OCI-LY7 (cell line): ENCODE measurements at regions not wholly inside any gene's neighbourhood (a gene's known extent, or its start where the extent isn't known, plus 50 kb on each side); places are given as distances from the start of the nearest gene placed in this dataset.

ENCODE experiments used
- BruUV-seq: library from RNA; stranded (reverse); fragments of 400-500 nt; replicated peaks from 2 replicates; lab custom pipeline; 2021; lab: Mats Ljungman, UMichigan
- CTCF ChIA-PET: fragments of 300-600 bp; sonication (Branson Sonifier 250); formaldehyde crosslinking; loops from one replicate; lab custom pipeline; 2022; ENCODE audit warnings: antibody characterized with exemption; ENCODE audit not compliant: unreplicated experiment; lab: Charles Lee
- POLR2A ChIA-PET: fragments of 300-600 bp; sonication (Branson Sonifier 250); formaldehyde crosslinking; loops from one replicate; lab custom pipeline; 2022; ENCODE audit warnings: antibody characterized with exemption; lab: Charles Lee
- DNase-seq: peaks from one replicate; pipeline ENCODE4 v3.0.0-alpha.2; 2015; ENCODE audit warnings: low spot score
- H2AFZ ChIP-seq: fragments of 200-600 bp; sonication (generic), shearing (Covaris generic); 2 replicates; pipeline ENCODE4 v1.6.1; 2014; ENCODE audit warnings: mild to moderate bottlenecking, antibody characterized with exemption, low read length, moderate library complexity
- H3K27ac ChIP-seq: fragments of 200-600 bp; sonication (generic); 2 replicates; pipeline ENCODE4 v1.5.1; 2014; ENCODE audit warnings: mixed run types, low read depth, mild to moderate bottlenecking, moderate library complexity, low read length, inconsistent platforms; ENCODE audit not compliant: poor library complexity, severe bottlenecking
- H3K36me3 ChIP-seq: fragments of 200-600 bp; sonication (generic); 2 replicates; pipeline ENCODE4 v1.6.1; 2014; ENCODE audit warnings: mild to moderate bottlenecking, antibody characterized with exemption, low read length, moderate library complexity, mixed read lengths; ENCODE audit not compliant: insufficient read depth
- H3K4me1 ChIP-seq: fragments of 200-600 bp; sonication (generic); 2 replicates; pipeline ENCODE4 v1.5.1; 2014; ENCODE audit warnings: mild to moderate bottlenecking, low read length; ENCODE audit not compliant: insufficient read depth, poor library complexity, severe bottlenecking
- H3K4me2 ChIP-seq: fragments of 200-600 bp; sonication (generic); 2 replicates; pipeline ENCODE4 v1.6.1; 2014; ENCODE audit warnings: mild to moderate bottlenecking, low read length
- H3K4me3 ChIP-seq: fragments of 200-600 bp; sonication (generic); 2 replicates; pipeline ENCODE4 v1.5.1; 2014; ENCODE audit warnings: mild to moderate bottlenecking, low read depth, low read length; ENCODE audit not compliant: poor library complexity, severe bottlenecking
- H3K79me2 ChIP-seq: fragments of 200-600 bp; sonication (generic); 2 replicates; pipeline ENCODE4 v1.6.1; 2016; ENCODE audit warnings: low read depth, mild to moderate bottlenecking, low read length, moderate library complexity, mixed read lengths; ENCODE audit not compliant: insufficient read depth
- H3K9me2 ChIP-seq: fragments of 200-600 bp; sonication (generic); 2 replicates; pipeline ENCODE4 v1.6.1; 2016; ENCODE audit warnings: mild to moderate bottlenecking, low read length, mixed read lengths; ENCODE audit not compliant: insufficient read depth
- H3K9me3 ChIP-seq: fragments of 200-600 bp; sonication (generic); 2 replicates; pipeline ENCODE4 v1.6.1; 2014; ENCODE audit warnings: mild to moderate bottlenecking, mixed run types, low read length, mixed read lengths
- H4K20me1 ChIP-seq: fragments of 200-600 bp; sonication (generic); 2 replicates; pipeline ENCODE4 v1.6.1; 2014; ENCODE audit warnings: mild to moderate bottlenecking, antibody characterized with exemption, low read length, moderate library complexity, mixed read lengths; ENCODE audit not compliant: insufficient read depth
- EZH2phosphoT487 ChIP-seq: fragments of 200-600 bp; sonication (generic); IDR thresholded peaks from 2 replicates; pipeline ENCODE4 v1.6.1; 2018; ENCODE audit warnings: low read depth, borderline replicate concordance, mild to moderate bottlenecking, mixed run types, antibody characterized with exemption, low read length, moderate library complexity, mixed read lengths
- intact Hi-C: fragments of 100-400 bp; cut with micrococcal nuclease; formaldehyde crosslinking; loops from one replicate; pipeline ENCODE4 v1.10.0; 2022; ENCODE audit not compliant: unreplicated experiment
- TF ChIP-seq, protein P1 (sequence below): fragments of 200-600 bp; sonication (generic); conservative IDR thresholded peaks from 2 replicates; pipeline ENCODE4 v1.5.1; 2014; ENCODE audit warnings: mild to moderate bottlenecking, antibody characterized with exemption, low read length, moderate library complexity, mixed read lengths

DNA sequence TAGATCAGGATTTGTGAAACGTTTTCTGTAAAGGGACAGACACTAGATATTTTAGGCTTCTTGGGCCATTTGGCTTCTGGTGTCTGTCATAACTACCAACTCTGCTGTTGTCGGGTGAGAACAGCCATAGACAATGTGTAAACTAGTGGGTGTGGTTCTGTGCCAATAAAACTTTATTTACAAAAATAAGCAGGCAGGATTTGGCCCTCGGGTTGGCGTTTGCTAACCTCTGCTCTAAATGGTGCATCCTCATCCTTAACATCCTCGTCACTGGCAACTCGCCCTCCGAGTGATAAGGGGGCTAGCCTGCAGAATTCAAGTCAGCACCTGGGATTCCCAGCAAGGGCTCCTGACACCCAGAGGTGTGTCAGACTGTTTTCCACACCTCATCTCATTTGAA, 105.8 kb upstream of the MSX1 start:
- TF ChIP-seq, protein P1, sequence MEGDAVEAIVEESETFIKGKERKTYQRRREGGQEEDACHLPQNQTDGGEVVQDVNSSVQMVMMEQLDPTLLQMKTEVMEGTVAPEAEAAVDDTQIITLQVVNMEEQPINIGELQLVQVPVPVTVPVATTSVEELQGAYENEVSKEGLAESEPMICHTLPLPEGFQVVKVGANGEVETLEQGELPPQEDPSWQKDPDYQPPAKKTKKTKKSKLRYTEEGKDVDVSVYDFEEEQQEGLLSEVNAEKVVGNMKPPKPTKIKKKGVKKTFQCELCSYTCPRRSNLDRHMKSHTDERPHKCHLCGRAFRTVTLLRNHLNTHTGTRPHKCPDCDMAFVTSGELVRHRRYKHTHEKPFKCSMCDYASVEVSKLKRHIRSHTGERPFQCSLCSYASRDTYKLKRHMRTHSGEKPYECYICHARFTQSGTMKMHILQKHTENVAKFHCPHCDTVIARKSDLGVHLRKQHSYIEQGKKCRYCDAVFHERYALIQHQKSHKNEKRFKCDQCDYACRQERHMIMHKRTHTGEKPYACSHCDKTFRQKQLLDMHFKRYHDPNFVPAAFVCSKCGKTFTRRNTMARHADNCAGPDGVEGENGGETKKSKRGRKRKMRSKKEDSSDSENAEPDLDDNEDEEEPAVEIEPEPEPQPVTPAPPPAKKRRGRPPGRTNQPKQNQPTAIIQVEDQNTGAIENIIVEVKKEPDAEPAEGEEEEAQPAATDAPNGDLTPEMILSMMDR, result no peak
- TF ChIP-seq EZH2phosphoT487, result no peak
- no peaks in the 10 kb centered on the region for H3K79me2 ChIP-seq
- ChIA-PET CTCF (no interaction called here), POLR2A (no interaction called here)
- H3K9me2 ChIP-seq, result no peaks in the 10 kb centered on the region
- H3K4me3 ChIP-seq, result no peak overlapping the region
- no peak overlapping the region for H3K4me2 ChIP-seq
- H3K4me1 ChIP-seq, result no peaks in the 10 kb centered on the region
- H3K9me3 ChIP-seq, result no peaks in the 10 kb centered on the region
- no peaks in the 10 kb centered on the region for H4K20me1 ChIP-seq
- no peak overlapping the region for H3K27ac ChIP-seq
- no TSS peak for BruUV-seq
- no peaks in the 10 kb centered on the region for H3K36me3 ChIP-seq
- no peak for DNase-seq
- no peak overlapping the region for H2AFZ ChIP-seq
- intact Hi-C loops, result no loop called here

DNA sequence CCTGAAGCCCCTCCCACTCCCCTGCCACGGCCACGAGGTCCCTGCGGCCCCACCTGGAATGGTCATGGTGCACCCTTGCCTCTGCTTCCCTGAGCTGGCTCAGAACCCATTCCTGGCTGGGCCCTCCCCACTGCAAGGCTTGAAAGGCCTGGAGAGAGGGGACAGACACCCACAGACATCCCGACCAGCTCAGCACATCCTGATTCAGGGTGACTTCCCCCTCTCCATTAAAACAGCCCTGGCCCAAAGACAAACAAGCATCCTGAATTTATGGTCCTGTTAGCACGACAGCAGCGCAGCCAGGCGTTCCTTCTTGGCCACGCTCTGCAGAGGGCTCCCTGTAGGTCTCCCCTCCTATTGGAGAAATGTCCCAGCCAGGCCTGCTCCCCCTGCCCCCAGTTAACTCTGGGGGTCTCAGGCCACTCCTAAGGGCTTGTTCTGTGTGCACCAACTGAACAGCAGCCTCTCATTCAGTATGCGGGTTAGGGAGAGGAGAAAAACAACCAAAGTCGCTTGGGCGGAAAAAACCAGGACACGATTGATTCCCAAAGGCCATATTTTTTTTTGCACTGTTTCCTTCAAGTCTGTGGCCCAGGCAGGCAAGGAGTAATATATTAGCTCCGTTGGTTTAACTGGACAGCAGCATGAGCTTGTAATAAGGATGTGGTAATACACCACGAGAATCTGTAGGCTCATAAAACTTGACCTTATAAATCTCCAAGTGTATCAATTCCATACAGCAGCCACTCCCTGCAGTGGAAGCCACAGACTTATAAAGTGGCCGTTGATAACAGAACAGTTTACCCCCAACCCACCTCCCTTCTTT, 106.7 kb upstream of the MSX1 start:
- H3K79me2 ChIP-seq, result no peaks in the 10 kb centered on the region
- no peaks in the 10 kb centered on the region for H3K9me2 ChIP-seq
- DNase-seq, result no peak
- no peak for TF ChIP-seq EZH2phosphoT487
- TF ChIP-seq, protein P1, result no peak
- no TSS peak for BruUV-seq
- H4K20me1 ChIP-seq, result no peaks in the 10 kb centered on the region
- intact Hi-C loops, result no loop called here
- no peak overlapping the region for H3K4me3 ChIP-seq
- POLR2A ChIA-PET, result no interaction called here
- CTCF ChIA-PET, result no interaction called here
- no peak overlapping the region for H3K27ac ChIP-seq
- no peaks in the 10 kb centered on the region for H3K9me3 ChIP-seq
- no peak overlapping the region for H2AFZ ChIP-seq
- no peaks in the 10 kb centered on the region for H3K36me3 ChIP-seq
- no peaks in the 10 kb centered on the region for H3K4me1 ChIP-seq
- no peak overlapping the region for H3K4me2 ChIP-seq

DNA sequence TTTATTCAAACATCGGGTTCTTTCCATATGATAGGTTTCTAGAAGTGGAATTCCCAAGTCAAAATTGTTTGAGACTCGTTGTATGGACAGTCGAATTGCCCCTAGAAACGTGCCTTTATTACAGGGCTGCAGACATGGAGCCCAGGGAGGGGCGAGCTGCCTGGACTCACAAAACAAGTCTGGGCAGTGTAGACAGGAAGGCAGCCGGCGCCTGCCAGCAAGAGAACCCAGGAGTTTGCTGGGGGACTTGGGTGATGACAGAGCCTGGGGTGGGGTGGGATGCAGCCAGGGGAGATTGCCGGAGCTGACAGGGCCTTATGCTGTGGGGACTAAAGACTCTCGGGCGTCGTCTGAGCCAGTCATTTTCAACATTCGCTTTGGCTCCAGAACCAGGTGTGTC, 107.4 kb upstream of the MSX1 start:
- Histone ChIP-seq H3K36me3 (no peaks in the 10 kb centered on the region), H3K4me2 (no peak overlapping the region), H3K4me1 (no peaks in the 10 kb centered on the region), H3K27ac (no peak overlapping the region), H4K20me1 (no peaks in the 10 kb centered on the region), H3K79me2 (no peaks in the 10 kb centered on the region), H3K9me2 (no peaks in the 10 kb centered on the region), H2AFZ (no peak overlapping the region), H3K4me3 (no peak overlapping the region), H3K9me3 (no peaks in the 10 kb centered on the region)
- DNase-seq, result no peak
- intact Hi-C loops, result no loop called here
- POLR2A ChIA-PET, result no interaction called here
- CTCF ChIA-PET, result no interaction called here
- TF ChIP-seq EZH2phosphoT487, result no peak
- TF ChIP-seq, protein P1, result no peak
- no TSS peak for BruUV-seq
